H7 (cell line): ENCODE measurements at regions not wholly inside any gene's neighbourhood (a gene's known extent, or its start where the extent isn't known, plus 50 kb on each side); places are given as distances from the start of the nearest gene placed in this dataset.
A peak's percentile ranks its signal among the peaks of the same experiment; 100 is the strongest.
"Not testable (repeated sequence)": the region's sequence is repeated elsewhere in the genome, so short reads cannot be mapped to it uniquely, and the experiment has no call there.

Experiments used
- DNase-seq: peaks from one replicate; pipeline ENCODE4 v3.0.0; 2012
- H3K27me3 ChIP-seq: 2 replicates; pipeline ENCODE4 v1.6.0; 2011; ENCODE audit warnings: mild to moderate bottlenecking, low read length; ENCODE audit not compliant: control insufficient read depth, insufficient read depth
- H3K36me3 ChIP-seq: replicated peaks from 2 replicates; pipeline ENCODE4 v1.5.1; 2011; ENCODE audit warnings: low read length; ENCODE audit not compliant: control insufficient read depth, insufficient read depth
- H3K4me3 ChIP-seq: 2 replicates; pipeline ENCODE4 v1.5.1; 2011; ENCODE audit warnings: low read depth, mild to moderate bottlenecking, control low read depth, low read length, moderate library complexity; ENCODE audit not compliant: insufficient read depth

GRCh38 chr4:154030152-154030551 lies 241.3 kb upstream of the SFRP2 start:
- Histone ChIP-seq H3K27me3 (no peaks in the 10 kb centered on the region), H3K36me3 (no peaks in the 10 kb centered on the region), H3K4me3 (no peak overlapping the region)
- DNase-seq: no peak

GRCh38 chr4:154029171-154029570 lies 240.3 kb upstream of the SFRP2 start:
- H3K4me3 ChIP-seq: no peak overlapping the region
- DNase-seq: no peak
- no peaks in the 10 kb centered on the region for H3K36me3 ChIP-seq
- no peaks in the 10 kb centered on the region for H3K27me3 ChIP-seq

GRCh38 chr4:154025110-154025509 lies 236.2 kb upstream of the SFRP2 start:
- H3K4me3 ChIP-seq: no peak overlapping the region
- DNase-seq: no peak
- no peaks in the 10 kb centered on the region for H3K27me3 ChIP-seq
- H3K36me3 ChIP-seq: no peaks in the 10 kb centered on the region

- H3K36me3 ChIP-seq: no peaks in the 10 kb centered on the region
Observed at GRCh38 chr4:154024097-154024694, 235.3 kb upstream of the SFRP2 start.

GRCh38 chr4:154023671-154024070 lies 234.8 kb upstream of the SFRP2 start:
- H3K36me3 ChIP-seq, H3K27me3 ChIP-seq, DNase-seq, H3K4me3 ChIP-seq: not testable (repeated sequence)

More at GRCh38 chr4:154024097-154024694, 235.3 kb upstream of the SFRP2 start:
- Histone ChIP-seq H3K27me3 (no peaks in the 10 kb centered on the region), H3K4me3 (no peak overlapping the region)
- DNase-seq: no peak

- Histone ChIP-seq H3K36me3 (no peaks in the 10 kb centered on the region), H3K4me3 (no peak overlapping the region), H3K27me3 (no peaks in the 10 kb centered on the region)
- DNase-seq: no peak
Observed at GRCh38 chr4:154019811-154020210, 230.9 kb upstream of the SFRP2 start.

GRCh38 chr4:154018659-154019058 lies 229.8 kb upstream of the SFRP2 start:
- peak; percentile 77 for DNase-seq
- H3K4me3 ChIP-seq: no peak overlapping the region

GRCh38 chr4:154015578-154015977 lies 226.7 kb upstream of the SFRP2 start:
- no peak for DNase-seq
- Histone ChIP-seq H3K27me3 (no peaks in the 10 kb centered on the region), H3K4me3 (no peak overlapping the region), H3K36me3 (no peaks in the 10 kb centered on the region)

More at GRCh38 chr4:154018659-154019058, 229.8 kb upstream of the SFRP2 start:
- Histone ChIP-seq H3K27me3 (no peaks in the 10 kb centered on the region), H3K36me3 (no peaks in the 10 kb centered on the region)

- no peak for DNase-seq
Observed at GRCh38 chr4:154014407-154015321, 225.8 kb upstream of the SFRP2 start.

GRCh38 chr4:154013576-154013975 lies 224.7 kb upstream of the SFRP2 start:
- no peak for DNase-seq
- Histone ChIP-seq H3K36me3 (no peaks in the 10 kb centered on the region), H3K27me3 (no peaks in the 10 kb centered on the region), H3K4me3 (no peak overlapping the region)

More at GRCh38 chr4:154014407-154015321, 225.8 kb upstream of the SFRP2 start:
- no peaks in the 10 kb centered on the region for H3K27me3 ChIP-seq
- H3K36me3 ChIP-seq: no peaks in the 10 kb centered on the region
- H3K4me3 ChIP-seq: no peak overlapping the region

- Histone ChIP-seq H3K27me3 (no peaks in the 10 kb centered on the region), H3K36me3 (no peaks in the 10 kb centered on the region), H3K4me3 (no peak overlapping the region)
- no peak for DNase-seq
Observed at GRCh38 chr4:154010371-154010770, 221.5 kb upstream of the SFRP2 start.

- DNase-seq: no peak
- H3K27me3 ChIP-seq: no peaks in the 10 kb centered on the region
- H3K36me3 ChIP-seq: no peaks in the 10 kb centered on the region
- no peak overlapping the region for H3K4me3 ChIP-seq
Observed at GRCh38 chr4:154009788-154010187, 220.9 kb upstream of the SFRP2 start.

GRCh38 chr4:154009191-154009590 lies 220.3 kb upstream of the SFRP2 start:
- H3K27me3 ChIP-seq: no peaks in the 10 kb centered on the region
- DNase-seq: no peak
- no peak overlapping the region for H3K4me3 ChIP-seq
- H3K36me3 ChIP-seq: no peaks in the 10 kb centered on the region

GRCh38 chr4:154005171-154005520 lies 216.3 kb upstream of the SFRP2 start:
- H3K36me3 ChIP-seq: no peaks in the 10 kb centered on the region
- H3K4me3 ChIP-seq: no peak overlapping the region
- H3K27me3 ChIP-seq: no peaks in the 10 kb centered on the region
- no peak for DNase-seq

- H3K27me3 ChIP-seq: no peaks in the 10 kb centered on the region
- no peaks in the 10 kb centered on the region for H3K36me3 ChIP-seq
- DNase-seq: no peak
- H3K4me3 ChIP-seq: no peak overlapping the region
Observed at GRCh38 chr4:154004507-154005170, 215.8 kb upstream of the SFRP2 start.
